ENCODE measurements at regions not wholly inside any gene's neighbourhood (a gene's known extent, or its start where the extent isn't known, plus 50 kb on each side); places are given as distances from the start of the nearest gene placed in this dataset.

DNA sequence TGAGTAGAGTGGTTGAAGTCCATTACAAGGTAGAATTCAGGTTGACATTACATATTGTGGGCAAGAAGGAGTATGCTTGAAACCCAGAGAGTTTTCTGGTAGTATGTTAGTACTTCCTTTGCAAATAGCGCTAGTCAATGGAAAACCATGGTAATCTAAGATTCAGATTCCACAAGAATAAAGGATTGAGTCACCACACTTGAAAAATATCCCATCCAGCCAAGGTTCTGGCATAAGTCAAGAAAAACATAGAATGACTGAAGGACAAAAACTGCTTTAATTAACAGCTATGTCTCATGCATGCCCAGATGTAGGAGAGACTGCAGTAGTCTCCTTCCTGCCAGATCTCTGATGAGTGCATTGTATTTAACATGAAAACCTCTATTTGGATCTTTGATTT is 469.8 kb downstream of the BMP2 start:
- no peaks in the 10 kb centered on the region for H3K36me3 ChIP-seq
- H3K27me3 ChIP-seq, result no peaks in the 10 kb centered on the region
- H3K27ac ChIP-seq, result no peak overlapping the region
- intact Hi-C loops (cut with DNase I; ENCODE audit: low total_unique reads), result no loop called here
- DNase-seq, result no peak
- TF ChIP-seq CTCF (IDR thresholded peaks at IDR 0.05), result no peak
- peaks cover 0 to 9% (median 0%) of the 10 kb centered on the region in 3 donors for H3K9me3 ChIP-seq
- no peaks in the 10 kb centered on the region for H3K4me1 ChIP-seq
- H3K4me3 ChIP-seq, result no peak overlapping the region

DNA sequence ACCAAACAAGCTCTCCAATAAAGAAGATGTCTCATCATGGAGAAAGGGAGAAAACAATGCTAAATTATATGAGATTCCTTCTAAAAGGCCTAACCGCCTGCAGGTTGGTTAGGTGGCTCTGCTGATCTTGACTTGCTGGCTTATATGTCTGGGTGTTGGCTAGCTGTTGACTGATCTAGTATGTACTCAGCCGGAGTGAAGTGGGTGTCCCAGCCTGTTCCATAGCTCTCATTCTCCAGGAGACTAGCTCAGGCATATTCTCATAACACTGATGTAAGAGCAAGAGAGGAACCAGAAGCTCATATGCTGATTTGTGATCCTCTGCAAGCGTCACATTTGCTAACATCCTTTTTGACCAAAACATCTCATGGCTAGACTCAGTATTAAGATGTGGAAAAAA is 473.0 kb downstream of the BMP2 start:
- no peaks in the 10 kb centered on the region for H3K9me3 ChIP-seq
- intact Hi-C loops (cut with DNase I; ENCODE audit: low total_unique reads), result no loop called here
- DNase-seq, result no peak
- H3K4me1 ChIP-seq, result no peaks in the 10 kb centered on the region
- no peaks in the 10 kb centered on the region for H3K27me3 ChIP-seq
- TF ChIP-seq CTCF (IDR thresholded peaks at IDR 0.05), result no peak
- no peak overlapping the region for H3K4me3 ChIP-seq
- H3K27ac ChIP-seq, result no peak overlapping the region
- H3K36me3 ChIP-seq, result no peaks in the 10 kb centered on the region

DNA sequence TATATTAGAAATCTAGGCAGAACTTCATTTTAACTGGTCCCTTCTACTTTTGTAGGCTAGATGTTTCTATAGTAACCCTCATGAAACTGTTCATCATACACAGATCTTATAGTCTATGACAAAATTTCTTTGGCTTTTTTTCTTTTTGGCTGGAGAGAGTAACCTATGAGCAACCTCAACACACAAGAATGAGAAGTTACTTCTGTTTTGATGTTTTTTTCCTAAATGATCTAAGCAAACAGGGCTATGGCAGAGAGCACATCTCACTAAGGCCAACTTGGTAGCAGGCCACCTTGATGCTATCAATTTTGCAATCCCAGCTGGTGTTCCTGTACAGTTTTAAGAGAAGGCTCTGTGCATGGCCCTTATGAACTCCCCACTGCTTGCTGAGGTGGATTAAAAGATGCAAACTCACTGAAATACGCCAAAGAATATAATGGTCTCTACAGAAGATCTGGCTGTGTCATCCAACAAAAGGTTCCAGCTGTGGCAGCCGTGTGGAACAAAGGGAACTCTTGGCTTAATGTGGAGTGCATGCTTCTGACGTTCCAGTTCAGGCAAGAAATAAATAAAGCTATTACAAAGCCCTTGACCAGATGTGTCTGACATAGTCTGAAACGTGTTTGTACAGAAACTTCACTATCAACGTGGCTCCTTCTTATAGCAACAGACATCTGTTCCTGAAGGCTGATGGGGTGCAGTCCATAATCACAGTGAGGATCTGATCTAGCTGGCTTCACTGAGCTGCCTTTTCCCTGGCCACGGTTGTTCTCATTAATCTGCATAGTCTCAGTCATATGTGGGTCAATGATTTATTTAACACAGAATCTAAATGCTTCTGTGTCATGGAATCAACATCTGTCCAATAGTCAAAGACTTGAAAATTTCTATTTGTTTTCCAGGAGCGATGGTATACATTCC is 481.1 kb downstream of the BMP2 start:
- no peak for DNase-seq
- Histone ChIP-seq H3K4me3 (no peak overlapping the region), H3K9me3 (no peaks in the 10 kb centered on the region), H3K36me3 (no peaks in the 10 kb centered on the region), H3K4me1 (no peaks in the 10 kb centered on the region), H3K27me3 (no peaks in the 10 kb centered on the region), H3K27ac (no peak overlapping the region)
- no peak for TF ChIP-seq CTCF (IDR thresholded peaks at IDR 0.05)
- intact Hi-C loops (cut with DNase I; ENCODE audit: low total_unique reads), result no loop called here

DNA sequence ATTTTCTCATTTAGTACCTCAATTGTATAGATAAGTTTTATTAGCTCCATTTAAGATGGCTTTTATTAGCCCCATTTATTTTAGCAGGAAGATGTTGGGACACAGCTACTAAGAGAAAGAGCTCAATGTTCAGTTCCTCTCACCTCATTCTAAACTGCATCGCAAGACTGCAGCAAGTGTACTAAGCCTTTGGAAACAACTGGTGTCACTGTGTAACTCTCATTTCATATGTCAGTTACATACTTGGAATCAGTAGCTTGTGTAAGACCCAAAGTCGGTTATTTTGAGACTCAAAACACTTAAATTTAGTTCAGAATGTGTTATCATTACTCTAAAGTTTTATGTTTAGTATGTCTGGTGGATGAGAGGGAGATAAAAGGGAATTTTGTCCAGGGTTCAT is 482.9 kb downstream of the BMP2 start:
- Histone ChIP-seq H3K27me3 (no peaks in the 10 kb centered on the region), H3K36me3 (no peaks in the 10 kb centered on the region), H3K4me1 (no peaks in the 10 kb centered on the region), H3K27ac (no peak overlapping the region), H3K9me3 (no peaks in the 10 kb centered on the region), H3K4me3 (no peak overlapping the region)
- intact Hi-C loops (cut with DNase I; ENCODE audit: low total_unique reads), result no loop called here
- DNase-seq, result no peak
- no peak for TF ChIP-seq CTCF (IDR thresholded peaks at IDR 0.05)

DNA sequence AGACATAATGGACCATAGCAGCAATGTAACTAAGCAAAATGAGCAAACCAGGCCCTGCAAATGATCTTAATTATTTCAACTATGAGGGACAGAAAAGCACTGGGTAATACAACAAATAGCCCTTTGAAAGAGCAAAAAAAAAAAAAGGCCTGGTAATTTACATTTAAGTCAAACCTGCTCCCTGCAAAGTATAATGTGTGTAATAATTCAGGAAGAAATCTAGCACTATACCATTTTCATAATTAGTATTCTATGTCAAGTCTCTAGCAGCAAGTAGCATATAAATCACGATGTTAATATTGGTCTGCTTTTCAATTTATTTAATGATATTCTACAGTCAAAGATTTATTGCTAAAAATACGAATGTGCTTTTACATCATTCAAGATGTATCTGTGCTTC is 489.6 kb downstream of the BMP2 start:
- H3K27ac ChIP-seq, result no peak overlapping the region
- no peak for DNase-seq

More for the DNA sequence above, 489.6 kb downstream of the BMP2 start:
- Histone ChIP-seq H3K4me3 (no peak overlapping the region), H3K27me3 (no peaks in the 10 kb centered on the region), H3K4me1 (no peaks in the 10 kb centered on the region), H3K9me3 (no peaks in the 10 kb centered on the region), H3K36me3 (no peaks in the 10 kb centered on the region)
- no peak for TF ChIP-seq CTCF (IDR thresholded peaks at IDR 0.05)
- intact Hi-C loops (cut with DNase I; ENCODE audit: low total_unique reads), result no loop called here

Measured in tibial artery (tissue), 4 donors.